ENCODE measurements at regions not wholly inside any gene's neighbourhood (a gene's known extent, or its start where the extent isn't known, plus 50 kb on each side); places are given as distances from the start of the nearest gene placed in this dataset.

- Histone ChIP-seq H3K9me3 (replicated peaks) (peaks cover 3% of the 10 kb centered on the region; the same call in 1 of the 2 replicates), H3K4me3 (no peak overlapping the region), H3K27ac (no peak overlapping the region), H3K4me1 (peaks cover 23% of the 10 kb centered on the region), H3K27me3 (no peaks in the 10 kb centered on the region), H3K36me3 (peaks cover 12% of the 10 kb centered on the region)
- DNase-seq: no peak
These were observed 53.4 kb downstream of the GAS1 start for GRCh38 chr9:86893811-86894490.

- H3K27me3 ChIP-seq: no peaks in the 10 kb centered on the region
- DNase-seq: peak; percentile 35 to 53
These were observed 54.7 kb downstream of the GAS1 start for GRCh38 chr9:86892576-86892975.

GRCh38 chr9:86891886-86892437, 55.3 kb downstream of the GAS1 start:
- Histone ChIP-seq H3K9me3 (replicated peaks) (0 out of 2 replicates have a peak, but pooled peaks cover 3% of the 10 kb centered on the region), H3K27me3 (no peaks in the 10 kb centered on the region), H3K4me1 (peaks cover 23% of the 10 kb centered on the region), H3K36me3 (peaks cover 9% of the 10 kb centered on the region; the same call in 1 of the 2 replicates), H3K27ac (no peak overlapping the region; the same call in 1 of the 2 replicates), H3K4me3 (no peak overlapping the region)
- no peak for DNase-seq

More at GRCh38 chr9:86892576-86892975, 54.7 kb downstream of the GAS1 start:
- Histone ChIP-seq H3K4me1 (peaks cover 23% of the 10 kb centered on the region), H3K4me3 (no peak overlapping the region), H3K9me3 (replicated peaks) (0 out of 2 replicates have a peak, but pooled peaks cover 3% of the 10 kb centered on the region), H3K27ac (peak overlapping the region; percentile 22), H3K36me3 (peaks cover 8% of the 10 kb centered on the region)

GRCh38 chr9:86891091-86891490, 56.2 kb downstream of the GAS1 start:
- H3K4me1 ChIP-seq: peaks cover 23% of the 10 kb centered on the region
- peaks cover 2% of the 10 kb centered on the region; the same call in 1 of the 2 replicates for H3K36me3 ChIP-seq

GRCh38 chr9:86885232-86885631, 62.1 kb downstream of the GAS1 start:
- H3K4me1 ChIP-seq: peaks cover 3% of the 10 kb centered on the region
- H3K9me3 ChIP-seq (replicated peaks): no peaks in the 10 kb centered on the region
- H3K27ac ChIP-seq: no peak overlapping the region
- H3K36me3 ChIP-seq: peaks cover 17% of the 10 kb centered on the region
- DNase-seq: no peak
- no peak overlapping the region for H3K4me3 ChIP-seq
- no peaks in the 10 kb centered on the region for H3K27me3 ChIP-seq

More at GRCh38 chr9:86891091-86891490, 56.2 kb downstream of the GAS1 start:
- H3K27ac ChIP-seq: no peak overlapping the region
- DNase-seq: no peak
- 0 out of 2 replicates have a peak, but pooled peaks cover 3% of the 10 kb centered on the region for H3K9me3 ChIP-seq (replicated peaks)
- no peaks in the 10 kb centered on the region for H3K27me3 ChIP-seq
- H3K4me3 ChIP-seq: no peak overlapping the region

- Histone ChIP-seq H3K9me3 (replicated peaks) (no peaks in the 10 kb centered on the region), H3K27me3 (no peaks in the 10 kb centered on the region), H3K36me3 (no peaks in the 10 kb centered on the region; the same call in 1 of the 2 replicates), H3K4me1 (peaks cover 7% of the 10 kb centered on the region), H3K4me3 (no peak overlapping the region), H3K27ac (no peak overlapping the region)
- DNase-seq: no peak
These were observed 70.6 kb downstream of the GAS1 start for GRCh38 chr9:86876621-86877196.

GRCh38 chr9:86868616-86869015, 78.7 kb downstream of the GAS1 start:
- no peak overlapping the region for H3K4me3 ChIP-seq
- no peak for DNase-seq
- H3K27ac ChIP-seq: peak overlapping the region; percentile 14; the same call in 1 of the 2 replicates
- H3K4me1 ChIP-seq: peaks cover 22% of the 10 kb centered on the region
- no peaks in the 10 kb centered on the region for H3K36me3 ChIP-seq
- no peaks in the 10 kb centered on the region for H3K27me3 ChIP-seq
- H3K9me3 ChIP-seq (replicated peaks): no peaks in the 10 kb centered on the region

GRCh38 chr9:86867804-86868313, 79.4 kb downstream of the GAS1 start:
- H3K4me1 ChIP-seq: peaks cover 22% of the 10 kb centered on the region
- peak; percentile 46 to 56 for DNase-seq
- no peaks in the 10 kb centered on the region for H3K9me3 ChIP-seq (replicated peaks)
- peak overlapping the region; percentile 14; the same call in 1 of the 2 replicates for H3K27ac ChIP-seq
- H3K36me3 ChIP-seq: no peaks in the 10 kb centered on the region
- no peaks in the 10 kb centered on the region for H3K27me3 ChIP-seq
- H3K4me3 ChIP-seq: no peak overlapping the region

GRCh38 chr9:86865952-86866351, 81.4 kb downstream of the GAS1 start:
- H3K36me3 ChIP-seq: no peaks in the 10 kb centered on the region
- no peak overlapping the region for H3K27ac ChIP-seq
- H3K9me3 ChIP-seq (replicated peaks): no peaks in the 10 kb centered on the region
- H3K4me3 ChIP-seq: no peak overlapping the region
- no peak for DNase-seq
- no peaks in the 10 kb centered on the region for H3K27me3 ChIP-seq
- peaks cover 22% of the 10 kb centered on the region for H3K4me1 ChIP-seq

GRCh38 chr9:86860006-86860405, 87.3 kb downstream of the GAS1 start:
- no peaks in the 10 kb centered on the region for H3K36me3 ChIP-seq
- H3K27me3 ChIP-seq: no peaks in the 10 kb centered on the region
- DNase-seq: peak; percentile 31 to 69
- no peaks in the 10 kb centered on the region for H3K9me3 ChIP-seq (replicated peaks)
- peaks cover 53% of the 10 kb centered on the region for H3K4me1 ChIP-seq
- H3K27ac ChIP-seq: peak overlapping the region; percentile 16; the same call in 1 of the 2 replicates
- no peak overlapping the region for H3K4me3 ChIP-seq

GRCh38 chr9:86859056-86859455, 88.2 kb downstream of the GAS1 start:
- H3K9me3 ChIP-seq (replicated peaks): no peaks in the 10 kb centered on the region
- no peaks in the 10 kb centered on the region for H3K36me3 ChIP-seq
- H3K4me3 ChIP-seq: no peak overlapping the region
- no peaks in the 10 kb centered on the region for H3K27me3 ChIP-seq
- H3K4me1 ChIP-seq: peaks cover 61% of the 10 kb centered on the region
- DNase-seq: peak in 1 of 2 experiments; percentile 39
- H3K27ac ChIP-seq: no peak overlapping the region

- H3K27me3 ChIP-seq: no peaks in the 10 kb centered on the region
- DNase-seq: no peak
- no peak overlapping the region for H3K4me3 ChIP-seq
- H3K9me3 ChIP-seq (replicated peaks): no peaks in the 10 kb centered on the region
- no peaks in the 10 kb centered on the region for H3K36me3 ChIP-seq
- H3K27ac ChIP-seq: no peak overlapping the region
- H3K4me1 ChIP-seq: peaks cover 66% of the 10 kb centered on the region
These were observed 89.3 kb downstream of the GAS1 start for GRCh38 chr9:86858009-86858408.

- Histone ChIP-seq H3K9me3 (replicated peaks) (no peaks in the 10 kb centered on the region; the same call in 1 of the 2 replicates), H3K27ac (peak overlapping the region; percentile 73; the same call in 1 of the 2 replicates), H3K36me3 (no peaks in the 10 kb centered on the region), H3K4me3 (no peak overlapping the region), H3K4me1 (peaks cover 66% of the 10 kb centered on the region), H3K27me3 (no peaks in the 10 kb centered on the region)
- DNase-seq: no peak
These were observed 91.0 kb downstream of the GAS1 start for GRCh38 chr9:86856259-86856658.

GRCh38 chr9:86854898-86855523, 92.3 kb downstream of the GAS1 start:
- no peak overlapping the region for H3K4me3 ChIP-seq
- peak overlapping the region; percentile 73 for H3K27ac ChIP-seq
- peaks cover 61% of the 10 kb centered on the region for H3K4me1 ChIP-seq
- H3K27me3 ChIP-seq: no peaks in the 10 kb centered on the region
- H3K9me3 ChIP-seq (replicated peaks): no peaks in the 10 kb centered on the region; the same call in 1 of the 2 replicates
- no peaks in the 10 kb centered on the region for H3K36me3 ChIP-seq
- peak; percentile 96 to 99 for DNase-seq
